GF-D8 (cell line): ENCODE measurements at regions not wholly inside any gene's neighbourhood (a gene's known extent, or its start where the extent isn't known, plus 50 kb on each side); places are given as distances from the start of the nearest gene placed in this dataset.

Experiments
- DNase-seq: peaks from one replicate; lab custom pipeline; 2025; lab: John Stamatoyannopoulos, UW

DNA sequence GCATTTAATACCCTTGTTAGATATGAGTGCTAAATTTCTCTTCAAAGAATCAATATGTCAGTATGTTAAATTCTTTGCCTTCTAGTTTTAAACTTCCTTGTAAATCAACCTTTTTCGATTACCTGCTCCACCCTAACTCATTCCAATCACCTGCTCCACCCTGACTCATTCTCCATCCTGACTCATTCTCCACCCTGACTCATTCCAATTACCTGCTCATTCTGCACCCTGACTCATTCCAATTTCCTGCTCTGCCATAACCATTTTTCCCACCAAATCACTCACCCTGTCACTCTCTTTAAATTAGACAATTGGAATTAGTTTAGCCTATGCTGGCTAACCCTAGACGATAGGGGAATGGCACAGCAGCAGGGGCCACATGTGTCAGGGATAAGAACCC lies 519.5 kb upstream of the LRRC4C start:
- DNase-seq = no peak

DNA sequence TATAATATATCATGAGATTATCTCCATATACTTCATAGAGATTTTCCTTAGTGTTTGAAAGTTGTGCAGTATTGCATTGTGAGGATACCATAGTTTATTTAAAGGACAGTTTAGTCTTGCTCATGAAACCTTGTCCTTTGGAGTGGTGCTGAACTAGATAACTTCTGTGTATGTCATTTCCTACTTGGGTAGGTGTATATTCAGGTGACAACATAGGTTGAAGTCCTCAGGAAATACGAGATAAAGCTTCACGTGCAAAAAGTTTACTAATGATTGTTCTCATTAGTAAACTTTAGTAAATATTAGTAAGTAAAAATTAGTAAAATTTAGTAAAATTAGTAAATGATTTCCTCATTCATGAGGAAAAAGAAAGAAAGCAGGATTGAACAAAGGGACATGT lies 521.3 kb upstream of the LRRC4C start:
- no peak for DNase-seq

DNA sequence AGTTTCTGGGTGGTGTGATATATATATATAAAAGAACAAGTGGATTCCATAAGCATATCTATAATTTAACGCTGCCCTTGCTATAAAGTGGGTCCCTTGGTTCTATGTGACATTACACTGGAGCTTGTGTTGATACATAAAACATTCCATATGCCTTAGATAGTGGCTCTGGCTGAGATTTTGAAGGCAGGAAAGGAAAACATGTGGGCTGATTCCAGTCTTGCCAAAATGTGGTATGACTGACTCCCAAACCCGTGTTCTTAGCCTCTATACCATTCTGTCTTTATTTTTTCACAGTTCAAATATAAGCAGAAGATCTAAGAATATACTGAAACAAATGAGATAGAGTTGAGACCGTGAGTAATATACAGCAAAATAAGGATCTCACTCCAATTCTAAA lies 522.8 kb upstream of the LRRC4C start:
- no peak for DNase-seq

DNA sequence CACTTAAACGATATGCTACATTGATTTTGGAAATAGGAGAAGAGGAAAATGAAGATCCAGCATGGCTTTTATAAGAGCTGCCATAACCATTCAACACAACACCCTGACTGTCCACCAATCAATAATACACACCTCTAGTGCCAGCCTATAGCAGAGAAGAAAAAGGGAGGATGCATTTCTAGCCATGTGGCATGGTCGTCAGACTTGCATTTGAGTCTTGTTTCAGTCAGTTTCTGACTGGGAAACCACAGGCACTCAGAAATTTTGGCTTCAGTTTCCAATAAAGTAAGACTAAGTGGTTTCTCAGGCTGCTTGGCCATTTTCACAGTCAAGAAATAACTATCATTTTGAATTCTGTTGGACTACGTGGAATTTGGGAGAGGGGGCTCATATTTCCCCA lies 523.5 kb upstream of the LRRC4C start:
- DNase-seq = no peak

DNA sequence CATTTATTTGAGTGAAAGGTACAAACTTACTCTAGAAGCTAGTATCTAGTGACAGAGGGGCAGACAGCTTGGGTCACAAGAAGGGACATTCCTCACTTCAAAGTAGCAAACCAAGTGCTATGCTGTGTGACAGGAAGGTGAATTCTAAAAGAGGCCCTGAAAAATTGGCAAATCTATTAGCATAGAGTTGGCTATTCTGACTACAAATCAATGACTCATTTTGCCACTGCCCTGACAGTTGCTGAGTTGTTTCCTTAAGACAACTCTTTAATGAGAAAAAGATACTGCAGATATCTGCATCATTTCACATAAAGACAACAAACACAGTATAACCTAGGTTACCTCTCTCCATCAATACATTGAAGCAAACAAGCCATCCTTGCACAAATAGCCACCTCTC lies 524.0 kb upstream of the LRRC4C start:
- no peak for DNase-seq

DNA sequence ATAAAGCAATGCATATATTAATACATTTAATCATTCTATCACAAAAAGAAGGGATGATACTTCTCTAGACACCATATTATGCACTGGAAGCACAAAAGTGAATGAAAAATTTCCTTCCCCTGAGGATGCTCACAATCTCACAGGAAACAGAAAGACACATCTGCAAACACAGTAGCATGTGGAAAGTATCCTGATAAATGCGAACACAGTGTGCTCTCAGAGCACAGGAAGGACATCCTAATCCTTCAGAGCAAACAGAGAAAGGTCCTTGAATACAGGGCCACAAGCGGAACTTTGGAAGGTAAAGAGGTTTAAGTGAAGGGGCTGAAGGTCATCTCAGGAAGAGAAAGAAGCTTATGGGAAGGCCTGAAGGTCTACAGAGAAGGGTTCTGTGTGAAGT lies 524.6 kb upstream of the LRRC4C start:
- no peak for DNase-seq

DNA sequence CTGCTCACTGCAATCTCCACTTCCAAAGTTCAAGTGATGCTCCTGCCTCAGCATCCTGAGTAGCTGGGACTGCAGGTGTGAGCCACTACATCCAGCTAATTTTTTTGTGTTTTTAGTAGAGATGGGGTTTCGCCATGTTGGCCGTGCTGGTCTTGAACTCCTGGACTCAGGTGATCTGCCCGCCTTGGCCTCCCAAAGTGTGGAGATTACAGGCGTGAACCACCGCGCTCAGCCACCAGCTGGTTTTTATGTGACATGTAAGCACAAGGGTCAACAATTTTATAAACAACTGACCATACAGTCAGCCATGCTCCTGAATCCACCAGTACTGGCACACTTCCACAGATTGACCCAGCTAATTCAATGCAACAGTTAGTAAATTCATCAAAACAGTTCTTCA lies 526.3 kb upstream of the LRRC4C start:
- DNase-seq = no peak

DNA sequence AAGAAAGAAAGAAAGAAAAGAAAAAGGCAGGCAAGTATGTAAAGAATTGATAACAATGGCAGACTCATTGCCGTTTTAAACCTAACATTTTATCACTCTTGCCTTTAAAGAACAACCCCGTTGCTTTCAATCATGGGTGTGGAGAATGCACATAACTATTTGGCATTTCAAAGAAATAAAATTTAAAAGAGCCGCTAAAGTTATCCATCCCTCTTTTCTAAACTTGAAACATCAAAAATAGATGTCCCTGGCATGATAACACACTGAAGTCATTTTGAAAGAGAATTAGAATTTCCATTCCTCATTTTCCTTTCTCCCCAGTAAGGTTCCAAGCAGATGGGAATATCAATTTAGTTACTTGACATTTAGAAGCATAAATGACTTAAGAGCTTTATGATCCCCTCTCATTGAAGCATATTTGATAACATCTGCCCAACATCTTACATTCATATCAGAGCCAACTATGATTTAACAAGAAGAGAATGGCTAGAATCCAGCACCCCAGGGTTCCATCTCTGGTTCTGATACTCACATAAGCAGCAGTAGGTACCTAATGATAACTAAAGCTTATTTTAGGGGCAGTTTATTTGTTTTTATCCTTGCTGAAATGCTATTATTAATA lies 529.6 kb upstream of the LRRC4C start:
- no peak for DNase-seq

DNA sequence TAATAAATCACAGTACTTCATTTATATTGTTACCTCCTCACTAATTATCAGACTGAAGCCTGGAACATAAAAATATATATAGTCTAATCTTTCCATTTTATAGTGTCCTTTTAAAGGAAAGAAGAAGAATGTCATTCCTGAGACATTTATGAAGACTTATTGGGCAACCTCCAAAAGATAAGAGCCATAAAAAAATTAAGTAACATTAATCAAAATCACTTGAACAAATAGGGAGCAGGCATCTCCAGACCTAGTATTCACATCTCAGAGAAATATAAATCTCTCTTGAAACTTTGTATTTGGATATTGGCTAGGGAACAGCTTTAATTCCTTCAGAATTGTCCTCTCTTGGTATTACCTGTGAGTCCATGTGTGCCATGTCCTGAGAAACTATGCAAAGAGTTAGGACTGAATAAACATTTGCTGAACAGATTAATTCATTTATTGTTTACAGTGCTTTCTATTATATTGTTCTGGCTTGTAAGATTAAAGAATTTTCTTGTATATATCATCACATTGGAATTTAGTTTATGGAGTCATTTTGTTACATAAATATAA lies 530.5 kb upstream of the LRRC4C start:
- no peak for DNase-seq

DNA sequence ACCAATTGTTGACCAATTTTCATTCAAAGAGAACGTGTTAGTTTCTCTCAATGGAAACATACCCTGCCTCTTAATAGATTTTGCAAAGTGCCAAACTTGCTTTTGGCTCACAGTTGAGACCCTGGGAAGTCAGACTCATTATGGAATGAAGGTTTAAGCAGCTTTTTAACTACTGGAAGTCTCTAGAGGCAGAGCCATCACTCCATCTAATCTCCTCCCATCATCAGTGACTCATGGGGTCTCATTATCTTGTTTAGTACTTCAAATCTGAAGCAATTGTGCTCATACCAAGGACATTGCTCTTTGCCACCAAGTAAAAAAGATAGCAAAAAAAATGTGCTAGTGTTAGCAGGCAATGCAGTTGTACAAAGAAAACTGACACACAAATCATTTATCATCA lies 537.1 kb upstream of the LRRC4C start:
- no peak for DNase-seq

DNA sequence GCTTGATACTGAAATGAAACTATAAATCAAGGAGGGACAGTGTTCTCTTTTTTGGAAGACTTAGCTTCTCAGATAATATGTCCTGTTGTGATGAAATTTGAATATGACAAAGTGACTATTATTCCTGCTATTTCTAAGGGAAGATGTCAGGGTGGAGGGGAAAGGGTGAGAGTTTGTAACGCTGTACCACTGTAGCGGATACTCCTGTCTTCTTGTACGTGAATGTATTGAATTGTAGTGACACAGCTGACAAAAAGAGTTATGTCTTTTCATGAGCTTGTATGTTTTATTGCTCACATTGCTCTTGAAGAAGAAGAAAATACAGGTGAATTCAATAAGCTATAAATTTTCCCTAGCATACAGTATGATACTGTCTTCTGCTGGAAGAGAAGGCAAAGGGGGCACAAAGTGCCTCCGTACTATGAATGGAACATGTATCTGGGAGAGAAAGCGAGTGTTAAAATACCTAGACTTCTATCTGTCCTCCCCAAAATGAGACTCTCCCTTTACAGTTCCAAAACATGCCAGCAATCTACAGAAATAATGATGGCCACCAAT lies 538.5 kb upstream of the LRRC4C start:
- no peak for DNase-seq

DNA sequence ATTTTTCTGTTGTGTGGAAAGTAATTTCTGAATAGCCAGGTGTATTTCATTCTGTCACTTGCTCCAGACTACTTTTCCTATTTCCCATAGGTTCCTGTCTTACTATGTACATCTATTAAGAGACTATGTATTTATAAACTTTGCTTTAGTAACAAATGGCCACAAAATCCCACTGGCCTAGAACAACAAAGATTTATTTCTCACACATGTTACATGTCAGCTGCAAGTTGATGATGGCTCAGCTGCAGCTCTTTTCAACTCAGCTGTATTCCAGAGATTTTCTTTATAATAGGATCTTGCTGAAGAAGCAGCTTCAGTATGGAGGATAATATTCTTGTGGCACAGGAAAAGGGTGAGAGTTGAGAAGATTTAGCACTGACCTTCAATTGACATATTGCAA lies 539.6 kb upstream of the LRRC4C start:
- no peak for DNase-seq

DNA sequence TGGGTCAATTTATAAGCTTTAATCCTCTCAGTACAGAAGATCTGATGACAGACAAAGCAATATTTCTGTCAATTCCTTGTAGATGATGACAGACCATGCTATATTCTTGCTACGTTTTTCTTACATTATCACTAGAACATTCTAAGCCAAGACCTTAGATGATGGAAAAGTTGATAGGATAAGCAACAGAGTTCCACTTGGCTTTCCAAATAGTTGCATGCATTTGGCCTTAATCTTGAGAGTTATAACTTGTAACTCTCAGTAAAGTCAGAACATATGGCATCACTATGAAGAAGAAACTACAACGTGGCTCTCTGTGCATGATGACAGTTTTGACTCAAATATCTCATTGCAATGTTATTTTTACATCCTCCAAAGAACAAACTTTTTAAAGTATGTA lies 544.3 kb upstream of the LRRC4C start:
- no peak for DNase-seq

DNA sequence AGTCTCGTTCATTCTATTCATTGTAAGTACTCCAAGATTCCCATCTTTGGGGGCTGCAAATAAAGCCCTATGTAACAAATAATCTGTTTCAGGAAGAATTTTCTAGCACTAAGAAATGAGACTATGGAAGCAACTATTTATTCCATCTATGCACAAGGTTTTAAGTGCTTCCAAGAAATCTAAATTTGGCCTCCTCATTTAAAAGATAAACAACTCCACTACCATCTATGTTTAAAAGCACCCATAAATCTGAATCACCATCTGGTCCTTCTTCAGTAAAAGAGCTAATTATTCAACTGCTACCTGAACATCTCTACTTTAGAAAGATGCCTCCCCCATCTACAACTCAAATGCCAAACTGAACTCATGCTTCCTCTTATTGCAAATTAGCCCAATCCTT lies 547.3 kb upstream of the LRRC4C start:
- DNase-seq = no peak

DNA sequence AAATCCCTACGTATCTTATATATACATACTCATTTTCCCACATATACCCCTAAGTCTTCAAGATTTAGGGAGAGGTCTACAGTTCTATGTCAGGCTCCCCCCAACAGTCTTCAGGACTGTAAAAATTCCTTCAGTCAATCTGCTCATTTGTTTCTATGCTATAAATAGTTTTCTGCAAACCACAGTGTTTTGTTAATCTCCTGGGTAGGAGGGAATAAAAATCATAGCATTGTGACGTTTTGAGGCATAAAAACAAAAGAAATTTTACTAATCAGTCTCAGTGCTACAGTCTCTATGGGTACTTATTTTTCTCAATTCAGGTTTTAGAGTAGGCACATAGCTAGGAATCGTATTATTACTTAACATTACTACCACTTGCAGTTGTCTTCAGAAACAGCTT lies 552.8 kb upstream of the LRRC4C start:
- DNase-seq = no peak

DNA sequence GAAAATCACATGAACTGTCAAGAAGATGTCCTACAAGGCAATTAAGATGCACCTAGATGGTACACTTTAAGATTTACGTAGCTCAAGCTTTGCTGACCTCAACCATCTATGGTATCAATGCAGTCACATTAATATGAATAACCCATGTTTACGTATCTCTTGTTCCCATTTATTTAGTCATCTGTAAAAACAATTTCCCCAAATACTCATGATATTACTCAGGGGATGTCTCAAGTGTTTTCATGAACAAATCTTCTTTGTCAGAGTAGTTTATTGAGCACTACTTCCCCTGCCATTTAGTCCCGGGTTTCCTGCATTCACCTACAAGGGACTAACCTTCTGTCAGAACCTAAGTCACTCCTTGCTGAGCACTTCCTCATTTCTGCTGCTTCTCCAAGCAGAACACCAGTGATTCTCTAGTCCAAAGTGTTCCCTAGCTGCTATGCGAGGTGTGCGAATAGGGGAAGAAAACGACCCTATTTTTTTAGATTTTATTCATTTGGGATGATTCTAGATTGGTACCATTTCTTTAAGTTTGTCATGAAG lies 554.3 kb upstream of the LRRC4C start:
- DNase-seq = no peak

DNA sequence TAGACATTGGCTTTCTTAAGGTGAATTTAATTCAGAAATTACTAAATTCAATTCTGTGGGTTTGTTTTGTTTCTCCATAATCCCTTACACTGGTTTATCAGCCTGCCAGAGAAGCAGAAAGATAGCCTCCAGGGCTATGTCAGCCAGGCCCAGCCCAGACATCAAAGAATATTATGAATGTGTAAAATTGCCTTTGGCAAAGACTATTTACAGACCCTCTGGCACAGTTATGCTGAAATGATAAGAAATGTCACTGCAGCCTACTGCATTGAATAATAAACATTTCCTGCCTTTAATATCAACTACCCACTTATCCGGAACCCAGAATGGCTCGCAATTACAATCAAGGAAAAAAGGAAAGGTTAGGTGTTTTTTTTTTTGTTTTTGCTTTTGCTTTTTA lies 562.5 kb upstream of the LRRC4C start:
- DNase-seq = no peak

DNA sequence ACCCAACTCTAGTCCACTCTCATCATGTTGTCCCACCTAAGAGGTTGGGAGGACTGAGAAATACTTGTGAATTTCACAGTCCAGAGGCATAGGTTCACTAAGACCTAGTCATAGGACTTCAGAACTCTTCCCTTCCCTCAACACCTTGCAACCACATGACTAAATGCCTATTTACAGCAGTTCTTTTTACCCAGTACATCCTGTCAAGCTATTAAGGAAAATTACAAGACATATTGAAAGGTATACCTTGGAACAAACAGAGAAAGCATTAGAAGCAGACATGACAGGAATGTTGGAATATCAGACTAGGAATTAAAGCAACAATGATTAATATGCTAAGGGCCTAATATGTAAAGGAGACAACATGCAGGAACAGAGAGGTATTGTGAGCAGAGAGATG lies 563.8 kb upstream of the LRRC4C start:
- DNase-seq = no peak

DNA sequence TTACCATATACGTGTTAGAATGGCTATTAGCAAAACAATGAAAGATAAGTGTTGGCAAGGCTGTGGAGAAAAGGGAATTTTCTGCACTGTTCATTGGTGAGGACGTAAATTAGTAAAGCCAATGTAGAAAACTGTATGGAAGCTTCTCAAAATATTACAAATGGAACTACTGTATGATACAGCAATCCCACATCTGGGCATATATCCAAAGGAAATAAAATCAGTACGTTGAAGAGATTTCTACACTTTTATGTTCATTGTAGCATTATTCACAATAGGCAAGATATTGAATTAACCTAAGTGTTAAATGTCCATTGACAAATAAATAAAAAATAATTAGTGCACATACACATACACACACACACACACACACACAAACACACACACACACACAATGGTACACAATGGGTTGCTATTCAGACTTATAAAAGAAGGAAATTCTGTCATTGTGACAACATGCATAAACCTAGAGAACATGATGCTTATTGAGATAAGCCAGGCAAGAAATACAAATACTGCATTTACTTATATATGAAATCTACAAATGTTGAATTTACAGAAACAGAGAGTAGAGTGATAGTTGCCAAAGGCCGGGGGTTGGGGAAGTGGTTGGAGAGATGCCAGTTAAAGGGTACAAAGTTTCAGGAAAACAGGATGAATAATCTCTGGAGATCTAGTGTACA lies 565.8 kb upstream of the LRRC4C start:
- no peak for DNase-seq

DNA sequence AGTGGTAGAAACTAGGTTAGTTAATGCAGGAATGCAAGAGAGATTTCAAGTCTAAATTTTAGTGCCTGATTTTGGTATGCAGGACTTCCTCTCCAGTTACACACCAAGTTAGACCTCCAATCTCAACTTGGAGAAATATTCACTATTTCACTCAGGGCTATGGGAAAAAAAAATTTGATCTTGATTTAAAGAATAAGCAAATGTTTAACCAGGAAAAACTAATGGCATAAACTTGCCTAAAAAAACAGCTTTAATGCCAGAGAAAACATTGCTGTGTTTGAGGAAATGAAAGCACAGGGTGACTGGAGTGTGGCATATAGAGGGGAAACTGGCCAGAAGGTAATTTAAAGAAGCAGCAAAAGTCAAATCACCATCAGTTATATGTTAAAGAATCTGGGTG lies 575.4 kb upstream of the LRRC4C start:
- no peak for DNase-seq

DNA sequence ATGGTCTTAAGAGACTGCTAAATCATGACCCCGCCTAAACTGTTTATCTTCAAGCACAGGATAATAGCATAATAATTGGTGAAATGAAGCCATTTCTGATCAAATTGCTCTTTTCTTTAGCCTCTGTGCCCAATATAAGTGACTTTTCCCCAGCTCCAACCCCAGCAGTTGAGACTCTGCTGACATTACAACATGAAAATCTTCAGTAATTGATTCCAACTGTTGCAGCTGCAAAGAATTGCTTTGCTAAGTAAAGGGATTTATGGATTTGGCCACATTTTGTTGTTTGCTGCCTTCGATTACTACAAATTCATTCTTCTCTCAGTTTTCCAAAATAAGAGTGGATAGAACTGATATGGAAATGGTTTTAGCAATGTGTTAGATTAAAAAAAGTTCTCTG lies 576.7 kb upstream of the LRRC4C start:
- DNase-seq = no peak

DNA sequence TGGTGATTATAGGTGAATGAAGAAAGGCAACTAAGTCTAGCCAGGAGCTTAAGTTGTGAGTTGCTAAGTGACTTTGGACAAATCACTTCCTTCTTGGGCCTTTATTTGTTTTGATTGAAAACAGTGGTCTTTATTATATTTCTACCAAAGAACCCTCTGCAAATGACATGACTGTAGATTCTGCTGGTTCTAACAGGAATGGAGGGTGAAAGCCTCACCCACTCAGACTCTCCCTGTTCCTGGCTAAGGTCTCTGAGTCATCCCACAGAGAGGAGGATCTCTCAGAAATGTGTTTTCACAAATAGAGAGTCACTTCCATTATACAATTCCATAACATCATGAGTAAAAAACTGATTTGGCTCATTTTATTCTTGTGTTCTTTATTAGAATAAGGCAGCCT lies 583.9 kb upstream of the LRRC4C start:
- DNase-seq = no peak
